Activated CD8-positive, alpha-beta T cell treated with anti-CD3 and anti-CD28 coated beads, Interleukin-2, amount 10 ng/mL, durations not matched to agents 7 days and 5 days (primary cell): ENCODE measurements at regions not wholly inside any gene's neighbourhood (a gene's known extent, or its start where the extent isn't known, plus 50 kb on each side); places are given as distances from the start of the nearest gene placed in this dataset.

Experiments used
- ATAC-seq: fragments of 150-1000 bp; cut with Tn5 transposase; one replicate; pipeline ENCODE4 v1.10.0; 2021; ENCODE audit warnings: moderate library complexity
- CTCF ChIA-PET: fragments of 350-600 bp; sonication (Branson Sonifier 250); formaldehyde crosslinking; loops from one replicate; lab custom pipeline; 2021; ENCODE audit warnings: antibody characterized with exemption; lab: Charles Lee
- POLR2A ChIA-PET: fragments of 350-600 bp; sonication (Branson Sonifier 250); formaldehyde crosslinking; loops from one replicate; lab custom pipeline; 2021; ENCODE audit warnings: antibody characterized with exemption; lab: Charles Lee
- DNase-seq: peaks from one replicate; pipeline ENCODE4 v3.0.0-alpha.2; 2020
- H3K27ac Mint-ChIP-seq: one replicate; pipeline ENCODE4 v1.8.0; 2021; ENCODE audit warnings: mild to moderate bottlenecking, mixed read lengths
- H3K27me3 Mint-ChIP-seq: one replicate; pipeline ENCODE4 v1.8.0; 2021; ENCODE audit warnings: low read depth, mixed read lengths
- H3K36me3 Mint-ChIP-seq: one replicate; pipeline ENCODE4 v1.8.0; 2021; ENCODE audit warnings: low read depth, mixed read lengths
- H3K4me1 Mint-ChIP-seq: one replicate; pipeline ENCODE4 v1.8.0; 2021; ENCODE audit warnings: low read depth, mixed read lengths
- H3K4me3 Mint-ChIP-seq: one replicate; pipeline ENCODE4 v1.8.0; 2021; ENCODE audit warnings: mild to moderate bottlenecking, mixed read lengths
- H3K9me3 Mint-ChIP-seq: one replicate; pipeline ENCODE4 v1.8.0; 2022; ENCODE audit warnings: mixed read lengths; ENCODE audit not compliant: insufficient read depth

DNA sequence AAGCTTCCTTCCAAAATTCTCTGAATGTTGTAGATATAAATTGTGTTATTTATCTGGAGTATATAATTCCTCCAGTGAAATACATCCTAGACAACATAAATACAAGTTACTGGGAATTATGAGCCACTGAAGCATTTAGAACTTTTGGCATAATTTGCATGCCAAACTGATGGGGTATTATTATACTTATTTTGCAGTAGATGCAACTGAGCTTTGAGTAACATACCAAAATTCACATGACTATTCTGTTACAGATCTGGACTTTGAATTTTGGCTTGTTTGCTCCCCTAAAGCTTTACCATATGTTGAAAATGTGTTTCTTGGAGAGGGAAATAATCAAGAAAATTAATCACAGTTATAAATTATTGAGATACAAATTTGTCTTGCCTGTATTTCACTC, 372.5 kb downstream of the CDH11 start:
- DNase-seq, result no peak
- Mint-ChIP-seq H3K4me3 (no peak overlapping the region), H3K27me3 (no peaks in the 10 kb centered on the region), H3K4me1 (no peaks in the 10 kb centered on the region), H3K9me3 (peaks cover 13% of the 10 kb centered on the region), H3K36me3 (no peaks in the 10 kb centered on the region), H3K27ac (no peak overlapping the region)
- POLR2A ChIA-PET, result no interaction called here
- CTCF ChIA-PET, result no interaction called here
- no peak for ATAC-seq

DNA sequence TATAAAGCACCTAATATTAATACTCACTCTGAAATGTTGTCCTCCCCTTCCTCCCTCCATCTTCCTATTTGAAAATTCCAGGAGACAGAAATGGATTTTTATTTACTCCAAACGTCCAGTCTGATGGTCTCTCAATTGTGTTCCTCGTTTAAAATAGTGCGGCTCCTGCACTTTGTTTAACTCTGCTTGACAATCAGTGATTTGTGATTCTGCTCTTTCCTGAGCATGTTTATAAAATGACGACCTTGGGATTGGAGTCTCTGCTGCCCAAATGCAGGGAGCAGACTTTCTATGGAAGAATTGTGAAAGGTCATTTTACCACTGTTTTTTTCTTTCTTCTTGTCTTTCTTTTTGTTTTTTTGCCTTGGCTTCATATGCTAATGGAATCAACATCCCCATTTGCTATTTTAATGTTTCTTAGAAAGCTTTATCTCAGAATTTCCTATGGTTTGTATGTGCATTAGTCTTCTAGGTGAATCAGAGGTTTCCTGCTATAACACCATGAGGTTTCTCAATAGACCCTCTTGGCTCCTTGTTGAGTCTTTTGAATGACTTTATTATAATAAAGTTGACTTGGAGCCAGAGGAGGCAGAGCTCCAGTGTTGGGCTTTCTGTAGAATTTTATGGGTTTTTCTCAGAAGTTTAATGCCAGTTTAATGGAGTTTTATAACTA, 376.5 kb downstream of the CDH11 start:
- peaks cover 18% of the 10 kb centered on the region for H3K9me3 Mint-ChIP-seq
- POLR2A ChIA-PET, result no interaction called here
- no peaks in the 10 kb centered on the region for H3K4me1 Mint-ChIP-seq
- DNase-seq (no peak), ATAC-seq (no peak)
- no peaks in the 10 kb centered on the region for H3K36me3 Mint-ChIP-seq
- no peaks in the 10 kb centered on the region for H3K27me3 Mint-ChIP-seq
- H3K27ac Mint-ChIP-seq, result no peak overlapping the region
- CTCF ChIA-PET, result no interaction called here
- no peak overlapping the region for H3K4me3 Mint-ChIP-seq

DNA sequence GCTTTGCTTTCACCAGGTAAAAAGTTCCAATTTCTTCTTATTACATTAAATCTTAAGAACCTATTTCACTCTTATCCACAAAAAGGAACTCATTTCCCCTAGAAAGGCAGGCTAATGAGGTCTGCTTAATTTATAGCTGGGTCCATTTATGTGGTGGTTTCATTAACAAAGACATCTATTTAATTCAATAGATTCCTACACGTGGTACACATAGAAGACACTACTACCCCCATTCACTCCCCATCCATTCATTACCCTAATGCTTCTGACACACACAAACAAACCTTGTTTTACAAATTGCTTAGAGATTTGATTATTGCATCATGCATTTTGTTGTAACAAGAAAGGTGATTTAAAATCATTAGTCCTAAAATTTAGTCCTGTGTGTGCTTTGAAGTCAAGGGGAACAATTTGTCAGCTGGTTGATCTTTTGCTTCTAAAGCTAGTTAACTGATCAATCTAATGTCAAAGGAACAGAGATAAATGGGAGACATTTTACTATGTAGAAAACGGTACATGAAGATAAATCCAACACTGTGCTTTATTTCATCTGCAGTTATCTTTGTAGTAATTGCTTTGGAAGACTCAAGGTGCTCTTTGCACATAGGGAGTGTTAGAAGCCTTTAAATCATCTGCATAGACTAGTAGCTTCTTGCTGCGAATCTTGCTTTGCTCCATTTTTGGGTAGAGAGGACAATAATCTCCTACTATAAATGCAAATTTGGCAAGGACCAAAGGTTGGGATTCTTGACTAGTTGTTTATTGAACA, 379.2 kb downstream of the CDH11 start:
- DNase-seq (no peak), ATAC-seq (no peak)
- POLR2A ChIA-PET, result no interaction called here
- Mint-ChIP-seq H3K4me1 (no peaks in the 10 kb centered on the region), H3K9me3 (peaks cover 8% of the 10 kb centered on the region), H3K4me3 (no peak overlapping the region), H3K27ac (no peak overlapping the region), H3K27me3 (no peaks in the 10 kb centered on the region), H3K36me3 (no peaks in the 10 kb centered on the region)
- CTCF ChIA-PET, result no interaction called here

DNA sequence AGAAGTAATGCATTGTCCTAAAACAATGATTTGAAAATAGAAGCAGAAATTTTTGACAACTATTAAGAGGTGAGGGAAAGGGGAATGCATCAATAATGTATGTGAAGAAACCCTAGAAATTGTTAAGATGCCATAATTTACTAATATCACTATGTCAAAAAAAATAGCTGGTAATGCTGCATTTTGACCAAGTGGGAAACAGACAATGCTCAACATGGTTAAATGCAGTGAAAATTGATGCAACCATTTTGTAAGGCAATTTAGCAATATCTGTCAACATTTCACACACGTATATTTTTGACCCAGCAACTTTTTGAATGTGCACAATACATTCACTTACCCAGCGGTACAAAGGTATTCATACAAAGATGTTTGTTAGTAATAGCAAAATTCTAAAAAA, 381.6 kb downstream of the CDH11 start:
- ChIA-PET POLR2A (no interaction called here), CTCF (no interaction called here)
- DNase-seq (no peak), ATAC-seq (no peak)
- Mint-ChIP-seq H3K36me3 (no peaks in the 10 kb centered on the region), H3K4me3 (no peak overlapping the region), H3K27ac (no peak overlapping the region), H3K9me3 (peaks cover 5% of the 10 kb centered on the region), H3K4me1 (no peaks in the 10 kb centered on the region), H3K27me3 (no peaks in the 10 kb centered on the region)

DNA sequence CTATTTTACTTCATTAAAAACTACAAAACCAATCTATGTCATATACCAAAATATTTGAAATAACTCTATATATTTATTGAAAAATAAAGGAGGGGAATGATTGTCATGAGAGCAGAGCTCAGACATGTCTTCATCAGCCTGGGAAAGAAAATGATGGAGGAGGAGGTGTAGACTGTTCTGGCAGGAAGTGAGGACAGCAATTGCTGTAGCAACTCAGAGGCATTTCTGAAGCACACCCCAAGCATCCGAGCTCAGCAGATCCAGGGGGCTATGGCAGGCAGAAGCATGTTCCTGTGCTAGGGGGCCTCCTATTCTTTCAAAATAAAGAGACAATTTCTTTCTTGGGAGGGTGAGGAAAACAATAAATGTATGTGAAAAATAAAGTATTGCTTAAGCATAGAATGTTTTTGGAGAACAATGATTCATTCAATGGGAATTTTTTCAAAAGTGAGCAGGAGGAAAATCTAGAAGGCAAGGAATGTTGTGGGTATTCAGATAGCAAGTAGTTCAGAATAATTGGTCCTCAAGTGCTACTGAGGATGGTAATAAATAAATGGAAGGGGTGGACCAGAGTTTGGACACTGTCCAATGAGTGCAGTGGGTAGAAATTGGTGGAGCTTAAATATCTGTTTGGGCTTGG, 383.4 kb downstream of the CDH11 start:
- CTCF ChIA-PET, result no interaction called here
- no peaks in the 10 kb centered on the region for H3K27me3 Mint-ChIP-seq
- DNase-seq (no peak), ATAC-seq (no peak)
- H3K9me3 Mint-ChIP-seq, result peaks cover under 1% of the 10 kb centered on the region
- H3K36me3 Mint-ChIP-seq, result no peaks in the 10 kb centered on the region
- H3K4me3 Mint-ChIP-seq, result no peak overlapping the region
- no peak overlapping the region for H3K27ac Mint-ChIP-seq
- POLR2A ChIA-PET, result no interaction called here
- H3K4me1 Mint-ChIP-seq, result no peaks in the 10 kb centered on the region

DNA sequence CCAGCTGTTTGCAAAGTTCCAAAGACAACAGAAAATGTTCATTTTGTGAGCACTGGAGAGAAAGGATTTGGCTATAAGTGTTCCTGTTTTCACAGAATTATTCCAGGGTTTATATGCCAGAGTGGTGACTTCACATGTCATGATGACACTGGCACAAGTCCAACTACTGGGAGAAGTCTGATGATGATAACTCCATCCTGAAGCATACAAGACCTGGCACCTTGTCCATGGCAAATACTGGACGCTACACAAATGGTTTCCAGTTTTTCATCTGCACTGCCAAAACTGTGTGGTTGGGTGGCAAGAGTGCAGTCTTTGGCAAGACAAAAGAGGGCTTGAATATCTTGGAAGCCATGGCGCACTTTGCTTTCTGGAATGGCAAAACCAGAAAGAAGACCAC, 385.0 kb downstream of the CDH11 start:
- ATAC-seq (no peak), DNase-seq (no peak)
- H3K27me3 Mint-ChIP-seq, result no peaks in the 10 kb centered on the region
- no peaks in the 10 kb centered on the region for H3K36me3 Mint-ChIP-seq
- no peak overlapping the region for H3K4me3 Mint-ChIP-seq
- ChIA-PET POLR2A (no interaction called here), CTCF (no interaction called here)
- H3K4me1 Mint-ChIP-seq, result no peaks in the 10 kb centered on the region
- H3K9me3 Mint-ChIP-seq, result peaks cover 5% of the 10 kb centered on the region
- no peak overlapping the region for H3K27ac Mint-ChIP-seq

DNA sequence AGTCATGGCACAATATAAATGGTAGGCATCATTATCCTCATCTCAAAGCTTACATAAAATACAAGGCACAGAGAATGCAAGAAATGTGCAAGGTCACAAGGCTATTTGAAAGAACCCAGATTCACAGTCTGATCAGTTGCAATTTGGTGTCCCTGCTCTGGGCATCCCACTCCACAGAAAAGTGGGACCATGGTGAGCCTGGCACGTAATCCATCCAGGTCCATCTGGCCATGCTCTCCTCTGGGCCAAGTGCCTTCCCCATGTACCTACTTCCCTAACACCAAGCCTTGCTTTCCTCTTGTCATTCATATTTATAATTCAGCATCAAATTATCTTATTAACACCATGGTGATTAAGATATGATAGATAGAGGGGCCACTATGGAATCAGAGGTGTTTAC, 390.0 kb downstream of the CDH11 start:
- POLR2A ChIA-PET, result no interaction called here
- no peak for DNase-seq
- CTCF ChIA-PET, result no interaction called here

DNA sequence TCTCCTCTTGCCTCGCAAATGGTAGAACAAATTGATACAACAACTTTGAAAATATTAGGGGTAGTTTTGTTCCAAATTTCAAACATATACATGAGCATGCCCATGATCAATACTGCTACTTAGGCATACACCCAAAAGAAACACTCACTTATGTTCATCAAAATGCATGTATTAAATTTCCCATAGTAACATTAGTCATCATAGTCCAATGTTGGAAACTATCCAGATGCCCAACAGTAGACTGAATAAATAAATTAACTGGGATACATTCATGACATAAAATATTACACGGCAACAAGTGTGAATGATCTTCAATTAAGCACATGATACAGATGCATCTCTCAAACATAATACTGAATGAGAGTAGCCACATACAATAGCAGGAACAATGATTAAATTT, 391.6 kb downstream of the CDH11 start:
- ATAC-seq (no peak), DNase-seq (no peak)
- H3K27me3 Mint-ChIP-seq, result no peaks in the 10 kb centered on the region
- H3K36me3 Mint-ChIP-seq, result no peaks in the 10 kb centered on the region
- ChIA-PET CTCF (no interaction called here), POLR2A (no interaction called here)
- H3K9me3 Mint-ChIP-seq, result peaks cover 11% of the 10 kb centered on the region
- H3K4me3 Mint-ChIP-seq, result no peak overlapping the region
- H3K4me1 Mint-ChIP-seq, result no peaks in the 10 kb centered on the region
- no peak overlapping the region for H3K27ac Mint-ChIP-seq

More for the DNA sequence above, 390.0 kb downstream of the CDH11 start:
- Mint-ChIP-seq H3K27me3 (no peaks in the 10 kb centered on the region), H3K9me3 (peaks cover 11% of the 10 kb centered on the region), H3K36me3 (no peaks in the 10 kb centered on the region), H3K4me3 (no peak overlapping the region), H3K27ac (no peak overlapping the region), H3K4me1 (no peaks in the 10 kb centered on the region)
- ATAC-seq, result no peak

DNA sequence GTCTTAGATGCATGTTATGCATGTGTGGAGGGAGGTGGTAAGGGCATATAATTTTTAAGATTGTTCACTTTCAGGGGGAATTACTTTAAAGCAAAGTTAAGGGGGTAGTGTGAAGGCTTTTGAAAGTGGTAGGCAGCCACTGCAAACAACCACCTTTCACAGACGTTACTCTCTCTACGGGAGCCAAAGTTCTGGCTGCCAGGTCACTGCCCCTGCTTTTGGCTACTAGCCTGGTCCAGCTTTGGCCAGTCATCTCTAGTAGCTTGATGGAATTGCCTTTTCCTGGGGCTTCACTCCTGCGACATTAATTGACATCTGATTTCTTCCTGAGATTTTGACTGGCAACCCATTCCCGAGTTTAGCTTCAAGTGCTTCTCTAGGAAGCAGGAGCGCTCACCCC, 397.5 kb downstream of the CDH11 start:
- no peaks in the 10 kb centered on the region for H3K36me3 Mint-ChIP-seq
- POLR2A ChIA-PET, result no interaction called here
- H3K4me3 Mint-ChIP-seq, result no peak overlapping the region
- H3K4me1 Mint-ChIP-seq, result no peaks in the 10 kb centered on the region
- H3K27ac Mint-ChIP-seq, result no peak overlapping the region
- peaks cover 17% of the 10 kb centered on the region for H3K9me3 Mint-ChIP-seq
- CTCF ChIA-PET, result no interaction called here
- no peak for DNase-seq
- ATAC-seq, result no peak
- no peaks in the 10 kb centered on the region for H3K27me3 Mint-ChIP-seq

DNA sequence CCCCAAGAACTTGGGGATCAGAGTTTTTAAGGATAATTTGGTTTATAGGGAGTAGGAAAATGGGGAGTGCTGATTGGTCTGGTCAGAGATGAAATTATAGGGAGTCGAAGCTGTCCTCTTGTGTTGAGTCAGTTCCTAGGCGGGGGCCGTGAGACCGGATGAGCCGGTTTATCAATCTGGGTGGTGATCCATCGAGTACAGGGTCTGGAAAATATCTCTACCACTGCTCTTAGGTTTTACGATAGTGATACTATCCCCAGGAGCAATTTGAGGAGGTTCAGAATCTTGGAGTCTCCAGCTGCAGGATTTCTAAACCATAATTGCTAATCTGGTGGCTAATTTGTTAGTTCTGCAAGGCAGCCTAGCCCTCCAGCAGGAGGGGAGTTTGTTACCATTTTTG, 403.4 kb downstream of the CDH11 start:
- ChIA-PET CTCF (no interaction called here), POLR2A (no interaction called here)
- no peak overlapping the region for H3K27ac Mint-ChIP-seq
- H3K4me1 Mint-ChIP-seq, result no peaks in the 10 kb centered on the region
- no peak overlapping the region for H3K4me3 Mint-ChIP-seq
- no peak for DNase-seq
- peaks cover 30% of the 10 kb centered on the region for H3K9me3 Mint-ChIP-seq
- no peaks in the 10 kb centered on the region for H3K36me3 Mint-ChIP-seq
- ATAC-seq, result no peak
- no peaks in the 10 kb centered on the region for H3K27me3 Mint-ChIP-seq

DNA sequence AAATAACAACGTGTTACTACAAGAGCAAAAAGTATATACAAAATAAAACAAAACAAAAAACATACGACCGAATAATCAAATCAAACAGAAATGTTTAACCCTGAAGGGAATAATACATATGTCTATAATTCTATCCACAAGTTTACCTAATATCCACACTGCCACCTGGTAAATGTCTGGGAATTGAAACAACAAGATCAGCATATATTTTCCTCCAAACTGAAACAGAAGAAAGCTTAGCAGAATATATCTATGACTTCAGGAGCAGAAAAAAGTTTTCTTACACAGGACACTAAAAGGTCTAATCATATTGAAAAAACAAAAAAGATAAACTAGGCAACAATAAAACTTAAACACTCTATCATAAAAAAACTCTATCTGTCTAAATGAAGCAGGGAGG, 404.0 kb downstream of the CDH11 start:
- Mint-ChIP-seq H3K27ac (no peak overlapping the region), H3K36me3 (no peaks in the 10 kb centered on the region)

DNA sequence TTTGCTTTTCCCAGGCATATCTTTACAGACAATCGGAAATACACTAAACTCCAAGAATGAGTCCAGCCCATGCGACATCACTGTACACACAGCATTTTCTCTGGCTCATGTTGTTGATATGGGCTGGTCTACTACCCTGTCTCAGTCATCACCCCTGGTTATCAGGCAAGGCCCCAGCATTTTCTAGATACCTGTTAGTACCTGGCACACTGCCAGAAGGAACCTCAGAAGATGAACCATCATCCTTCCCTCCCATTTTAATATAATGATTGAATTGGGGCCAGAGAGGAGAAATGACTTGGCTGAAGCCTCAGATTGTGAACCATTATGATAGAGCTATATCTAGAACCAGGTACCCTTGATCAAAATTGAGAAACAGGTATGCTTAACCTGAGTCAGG, 406.2 kb downstream of the CDH11 start:
- ATAC-seq (no peak), DNase-seq (no peak)
- no peaks in the 10 kb centered on the region for H3K27me3 Mint-ChIP-seq
- ChIA-PET POLR2A (no interaction called here), CTCF (no interaction called here)
- H3K4me1 Mint-ChIP-seq, result no peaks in the 10 kb centered on the region
- H3K27ac Mint-ChIP-seq, result no peak overlapping the region
- H3K4me3 Mint-ChIP-seq, result no peak overlapping the region
- H3K9me3 Mint-ChIP-seq, result peaks cover 26% of the 10 kb centered on the region
- H3K36me3 Mint-ChIP-seq, result no peaks in the 10 kb centered on the region

More for the DNA sequence above, 404.0 kb downstream of the CDH11 start:
- DNase-seq (no peak), ATAC-seq (no peak)
- ChIA-PET POLR2A (no interaction called here), CTCF (no interaction called here)
- Mint-ChIP-seq H3K4me3 (no peak overlapping the region), H3K27me3 (no peaks in the 10 kb centered on the region), H3K9me3 (peaks cover 30% of the 10 kb centered on the region), H3K4me1 (no peaks in the 10 kb centered on the region)
